Neural cell (in vitro differentiated cells): ENCODE measurements at regions not wholly inside any gene's neighbourhood (a gene's known extent, or its start where the extent isn't known, plus 50 kb on each side); places are given as distances from the start of the nearest gene placed in this dataset.

Experiments
- H2AFZ ChIP-seq: fragments of 200-600, 300-800 bp; sonication (generic), shearing (Covaris generic); 2 replicates; pipeline ENCODE4 v1.6.0; 2014; ENCODE audit warnings: low read depth, mild to moderate bottlenecking, antibody characterized with exemption, low read length, moderate library complexity
- H3F3A ChIP-seq: fragments of 200-600 bp; shearing (Covaris generic); 2 replicates; pipeline ENCODE4 v1.6.1; 2016; ENCODE audit warnings: mild to moderate bottlenecking, moderate library complexity, mixed read lengths, antibody characterized with exemption, low read length; ENCODE audit not compliant: insufficient read depth, poor library complexity, severe bottlenecking
- H3K27ac ChIP-seq: fragments of 200-600, 300-800 bp; sonication (generic), shearing (Covaris generic); 2 replicates; pipeline ENCODE4 v1.5.1; 2014; ENCODE audit warnings: mild to moderate bottlenecking, low read length, moderate library complexity
- H3K27me3 ChIP-seq: fragments of 300-800, 200-600 bp; sonication (generic), shearing (Covaris generic); 2 replicates; pipeline ENCODE4 v1.6.0; 2014; ENCODE audit warnings: mild to moderate bottlenecking, low read depth, low read length, moderate library complexity; ENCODE audit not compliant: insufficient read depth
- H3K36me3 ChIP-seq: fragments of 300-800, 200-600 bp; sonication (generic), shearing (Covaris generic); 2 replicates; pipeline ENCODE4 v1.5.1; 2014; ENCODE audit warnings: mild to moderate bottlenecking, antibody characterized with exemption, low read length, moderate library complexity; ENCODE audit not compliant: insufficient read depth
- H3K4me2 ChIP-seq: fragments of 300-800, 200-600 bp; sonication (generic), shearing (Covaris generic); 2 replicates; pipeline ENCODE4 v1.6.0; 2014; ENCODE audit warnings: mild to moderate bottlenecking, low read length
- H3K4me3 ChIP-seq: fragments of 300-800, 200-600 bp; sonication (generic), shearing (Covaris generic); 2 replicates; pipeline ENCODE4 v1.5.1; 2014; ENCODE audit warnings: mild to moderate bottlenecking, low read length, moderate library complexity
- H3K79me2 ChIP-seq: fragments of 200-600 bp; shearing (Covaris generic); replicated peaks from 2 replicates; pipeline ENCODE4 v1.6.0; 2014; ENCODE audit warnings: mild to moderate bottlenecking, low read length, moderate library complexity; ENCODE audit not compliant: insufficient read depth
- H3K9ac ChIP-seq: fragments of 300-800, 200-600 bp; sonication (generic), shearing (Covaris generic); 2 replicates; pipeline ENCODE4 v1.6.1; 2016; ENCODE audit warnings: mild to moderate bottlenecking, low read length, mixed read lengths
- H3K9me2 ChIP-seq: fragments of 200-600 bp; shearing (Covaris generic); 2 replicates; pipeline ENCODE4 v1.6.1; 2016; ENCODE audit warnings: mild to moderate bottlenecking, low read length, mixed read lengths; ENCODE audit not compliant: insufficient read depth
- H3K9me3 ChIP-seq: fragments of 200-600, 300-800 bp; sonication (generic), shearing (Covaris generic); 2 replicates; pipeline ENCODE4 v1.6.1; 2016; ENCODE audit warnings: mild to moderate bottlenecking, mixed run types, low read length, moderate library complexity, mixed read lengths
- H4K20me1 ChIP-seq: fragments of 200-600 bp; shearing (Covaris generic); 2 replicates; pipeline ENCODE4 v1.6.1; 2016; ENCODE audit warnings: mild to moderate bottlenecking, mixed run types; ENCODE audit not compliant: insufficient read depth
- EP300 ChIP-seq: fragments of 450-650 bp; conservative IDR thresholded peaks from 2 replicates; pipeline ENCODE4 v1.6.1; 2014; ENCODE audit warnings: antibody characterized with exemption, mild to moderate bottlenecking, moderate library complexity; ENCODE audit not compliant: poor library complexity, severe bottlenecking
- EZH2 ChIP-seq: fragments of 200-600, 300-800 bp; shearing (Covaris generic), sonication (generic); IDR thresholded peaks from 2 replicates; pipeline ENCODE4 v1.6.1; 2014; ENCODE audit warnings: antibody characterized with exemption, low read length, borderline replicate concordance, mild to moderate bottlenecking; ENCODE audit not compliant: insufficient read depth, poor library complexity, severe bottlenecking
- MXI1 ChIP-seq: fragments of 450-650 bp; conservative IDR thresholded peaks from 2 replicates; pipeline ENCODE4 v1.6.1; 2014; ENCODE audit warnings: antibody characterized with exemption, mild to moderate bottlenecking; ENCODE audit not compliant: poor library complexity, severe bottlenecking
- POLR2AphosphoS5 ChIP-seq: IDR thresholded peaks from 2 replicates; pipeline ENCODE4 v1.6.1; 2012
- RAD21 ChIP-seq: fragments of 450-650 bp; conservative IDR thresholded peaks from 2 replicates; pipeline ENCODE4 v1.6.1; 2014; ENCODE audit warnings: antibody characterized with exemption, mild to moderate bottlenecking, moderate library complexity
- SMC3 ChIP-seq: fragments of 450-650 bp; conservative IDR thresholded peaks from 2 replicates; pipeline ENCODE4 v1.6.1; 2014; ENCODE audit warnings: antibody characterized with exemption, mild to moderate bottlenecking, moderate library complexity; ENCODE audit not compliant: poor library complexity
- TAF1 ChIP-seq: IDR thresholded peaks from 2 replicates; pipeline ENCODE4 v1.6.1; 2012; ENCODE audit warnings: low read depth
- TF ChIP-seq, protein P1 (sequence below): IDR thresholded peaks from 2 replicates; pipeline ENCODE4 v1.6.1; 2012; ENCODE audit warnings: borderline replicate concordance
- TF ChIP-seq, protein P2 (sequence below): fragments of 450-650 bp; IDR thresholded peaks from 2 replicates; pipeline ENCODE4 v1.5.1; 2014; ENCODE audit warnings: antibody characterized with exemption, mild to moderate bottlenecking, moderate library complexity; ENCODE audit not compliant: poor library complexity, severe bottlenecking

DNA sequence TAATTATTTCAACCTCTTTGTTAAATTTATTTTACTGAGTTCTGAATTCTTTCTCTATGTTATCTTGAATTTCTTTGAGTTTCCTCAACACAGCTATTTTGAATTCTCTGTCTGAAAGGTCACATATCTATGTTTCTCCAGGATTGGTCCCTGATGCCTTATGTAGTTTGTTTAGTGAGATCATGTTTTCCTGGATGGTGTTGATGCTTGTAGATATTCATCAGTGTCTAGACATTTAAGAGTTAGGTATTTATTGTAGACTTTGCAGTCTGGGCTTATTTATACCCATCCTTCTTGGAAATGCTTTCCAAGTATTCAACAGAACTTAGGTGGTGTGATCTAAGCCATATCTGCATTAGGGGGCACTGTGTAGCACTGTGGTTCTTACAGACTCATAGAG lies 70.2 kb upstream of the SLC27A6 start:
- no peak overlapping the region for H2AFZ ChIP-seq
- no peak overlapping the region for H3K9ac ChIP-seq
- H3K4me3 ChIP-seq = no peak overlapping the region
- H3K9me3 ChIP-seq = no peaks in the 10 kb centered on the region
- no peaks in the 10 kb centered on the region for H3K79me2 ChIP-seq
- H3K27ac ChIP-seq = no peak overlapping the region
- TF ChIP-seq POLR2AphosphoS5 (no peak), EP300 (no peak), EZH2 (no peak), TAF1 (no peak), RAD21 (no peak), MXI1 (no peak), SMC3 (no peak)
- TF ChIP-seq, protein P1, sequence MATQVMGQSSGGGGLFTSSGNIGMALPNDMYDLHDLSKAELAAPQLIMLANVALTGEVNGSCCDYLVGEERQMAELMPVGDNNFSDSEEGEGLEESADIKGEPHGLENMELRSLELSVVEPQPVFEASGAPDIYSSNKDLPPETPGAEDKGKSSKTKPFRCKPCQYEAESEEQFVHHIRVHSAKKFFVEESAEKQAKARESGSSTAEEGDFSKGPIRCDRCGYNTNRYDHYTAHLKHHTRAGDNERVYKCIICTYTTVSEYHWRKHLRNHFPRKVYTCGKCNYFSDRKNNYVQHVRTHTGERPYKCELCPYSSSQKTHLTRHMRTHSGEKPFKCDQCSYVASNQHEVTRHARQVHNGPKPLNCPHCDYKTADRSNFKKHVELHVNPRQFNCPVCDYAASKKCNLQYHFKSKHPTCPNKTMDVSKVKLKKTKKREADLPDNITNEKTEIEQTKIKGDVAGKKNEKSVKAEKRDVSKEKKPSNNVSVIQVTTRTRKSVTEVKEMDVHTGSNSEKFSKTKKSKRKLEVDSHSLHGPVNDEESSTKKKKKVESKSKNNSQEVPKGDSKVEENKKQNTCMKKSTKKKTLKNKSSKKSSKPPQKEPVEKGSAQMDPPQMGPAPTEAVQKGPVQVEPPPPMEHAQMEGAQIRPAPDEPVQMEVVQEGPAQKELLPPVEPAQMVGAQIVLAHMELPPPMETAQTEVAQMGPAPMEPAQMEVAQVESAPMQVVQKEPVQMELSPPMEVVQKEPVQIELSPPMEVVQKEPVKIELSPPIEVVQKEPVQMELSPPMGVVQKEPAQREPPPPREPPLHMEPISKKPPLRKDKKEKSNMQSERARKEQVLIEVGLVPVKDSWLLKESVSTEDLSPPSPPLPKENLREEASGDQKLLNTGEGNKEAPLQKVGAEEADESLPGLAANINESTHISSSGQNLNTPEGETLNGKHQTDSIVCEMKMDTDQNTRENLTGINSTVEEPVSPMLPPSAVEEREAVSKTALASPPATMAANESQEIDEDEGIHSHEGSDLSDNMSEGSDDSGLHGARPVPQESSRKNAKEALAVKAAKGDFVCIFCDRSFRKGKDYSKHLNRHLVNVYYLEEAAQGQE = no peak
- TF ChIP-seq, protein P2, sequence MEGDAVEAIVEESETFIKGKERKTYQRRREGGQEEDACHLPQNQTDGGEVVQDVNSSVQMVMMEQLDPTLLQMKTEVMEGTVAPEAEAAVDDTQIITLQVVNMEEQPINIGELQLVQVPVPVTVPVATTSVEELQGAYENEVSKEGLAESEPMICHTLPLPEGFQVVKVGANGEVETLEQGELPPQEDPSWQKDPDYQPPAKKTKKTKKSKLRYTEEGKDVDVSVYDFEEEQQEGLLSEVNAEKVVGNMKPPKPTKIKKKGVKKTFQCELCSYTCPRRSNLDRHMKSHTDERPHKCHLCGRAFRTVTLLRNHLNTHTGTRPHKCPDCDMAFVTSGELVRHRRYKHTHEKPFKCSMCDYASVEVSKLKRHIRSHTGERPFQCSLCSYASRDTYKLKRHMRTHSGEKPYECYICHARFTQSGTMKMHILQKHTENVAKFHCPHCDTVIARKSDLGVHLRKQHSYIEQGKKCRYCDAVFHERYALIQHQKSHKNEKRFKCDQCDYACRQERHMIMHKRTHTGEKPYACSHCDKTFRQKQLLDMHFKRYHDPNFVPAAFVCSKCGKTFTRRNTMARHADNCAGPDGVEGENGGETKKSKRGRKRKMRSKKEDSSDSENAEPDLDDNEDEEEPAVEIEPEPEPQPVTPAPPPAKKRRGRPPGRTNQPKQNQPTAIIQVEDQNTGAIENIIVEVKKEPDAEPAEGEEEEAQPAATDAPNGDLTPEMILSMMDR = no peak
- H3K27me3 ChIP-seq = no peaks in the 10 kb centered on the region
- H3K4me2 ChIP-seq = no peak overlapping the region
- no peaks in the 10 kb centered on the region for H3F3A ChIP-seq
- no peaks in the 10 kb centered on the region for H3K9me2 ChIP-seq
- no peaks in the 10 kb centered on the region for H4K20me1 ChIP-seq
- no peaks in the 10 kb centered on the region for H3K36me3 ChIP-seq

- H3K27ac ChIP-seq = no peak overlapping the region
- H3K36me3 ChIP-seq = no peaks in the 10 kb centered on the region
- no peaks in the 10 kb centered on the region for H3K9me2 ChIP-seq
- no peak overlapping the region for H3K9ac ChIP-seq
- H4K20me1 ChIP-seq = no peaks in the 10 kb centered on the region
- H3F3A ChIP-seq = no peaks in the 10 kb centered on the region
- TF ChIP-seq SMC3 = no peak
- TF ChIP-seq, protein P1 = no peak
- TF ChIP-seq, protein P2 = no peak
- H3K9me3 ChIP-seq = no peaks in the 10 kb centered on the region
- no peak overlapping the region for H3K4me3 ChIP-seq
- H2AFZ ChIP-seq = no peak overlapping the region
- no peaks in the 10 kb centered on the region for H3K79me2 ChIP-seq
- no peak overlapping the region for H3K4me2 ChIP-seq
- no peaks in the 10 kb centered on the region for H3K27me3 ChIP-seq
Observed at GRCh38 chr5:128896675-128897074, 68.6 kb upstream of the SLC27A6 start.
